ENCODE measurements at regions not wholly inside any gene's neighbourhood (a gene's known extent, or its start where the extent isn't known, plus 50 kb on each side); places are given as distances from the start of the nearest gene placed in this dataset.

GRCh38 chr13:68173111-68173510 lies 943.0 kb upstream of the PCDH9 start:
- TF ChIP-seq EZH2 (IDR thresholded peaks at IDR 0.05; ENCODE audit: insufficient read depth, poor library complexity, severe bottlenecking) (no peak), EZH2phosphoT487 (IDR thresholded peaks at IDR 0.05; ENCODE audit: insufficient read depth, low read depth) (no peak)

Data from GM23248 (cell line).